ENCODE measurements at regions not wholly inside any gene's neighbourhood (a gene's known extent, or its start where the extent isn't known, plus 50 kb on each side); places are given as distances from the start of the nearest gene placed in this dataset.

DNA sequence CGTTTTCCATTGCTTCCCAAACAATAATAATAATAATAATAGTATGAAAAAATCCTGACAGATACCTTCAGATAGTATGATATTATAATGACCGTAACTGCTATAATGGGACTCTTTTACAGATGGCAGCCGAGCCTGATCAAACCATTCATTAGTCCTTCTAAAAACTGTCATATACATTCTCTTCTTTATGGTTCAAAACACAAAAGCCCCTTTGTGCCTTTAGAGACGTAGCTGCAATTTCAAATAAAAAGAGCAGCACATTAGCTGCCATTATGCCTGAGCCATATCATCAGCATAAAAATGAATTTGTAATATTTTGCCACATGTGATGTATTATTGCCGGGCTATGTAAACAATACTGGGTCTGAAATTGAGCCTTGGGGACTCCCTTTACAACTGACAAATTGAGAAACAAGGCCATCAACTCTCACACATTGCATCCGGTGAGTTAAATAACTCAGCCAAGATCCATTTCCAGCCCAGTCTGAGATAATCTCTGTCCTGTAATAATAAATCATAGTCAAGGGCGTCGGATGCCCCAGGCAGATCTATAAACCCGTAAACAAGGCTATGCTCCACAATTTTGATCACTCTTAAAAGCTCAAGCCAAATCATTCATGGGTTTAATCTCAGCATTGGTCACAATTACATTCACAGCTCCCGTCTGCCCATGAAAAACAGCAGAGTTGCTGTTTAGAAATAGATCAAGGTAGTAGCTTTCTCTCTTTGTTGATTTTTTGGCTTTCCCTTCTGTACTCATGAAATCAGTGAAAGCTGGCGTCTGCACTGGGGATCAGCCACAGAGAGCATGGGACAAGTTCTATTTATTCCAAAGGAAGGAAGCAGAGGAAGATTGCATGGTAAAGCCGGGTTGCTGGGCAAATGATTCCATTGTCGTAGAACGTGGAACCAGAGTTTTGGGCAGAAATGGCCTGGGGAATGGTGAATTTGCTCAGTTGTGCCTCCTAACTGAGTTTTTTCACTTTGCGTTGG is 150.1 kb upstream of the BMPER start:
- CTCF ChIA-PET: interaction anchor here (0.5 to 1.8 kb wide), 3 partner anchors 9 to 77 kb away, joined by 3 to 4 read pairs (median 3); no protein-coding TSS in a partner anchor
- peaks cover 76% of the 10 kb centered on the region for H3K27me3 Mint-ChIP-seq (ENCODE audit: unreplicated experiment)
- no peak overlapping the region for H3K4me3 Mint-ChIP-seq (ENCODE audit: low read depth, unreplicated experiment)
- no peak for DNase-seq
- no peak overlapping the region for H3K27ac Mint-ChIP-seq (ENCODE audit: unreplicated experiment)
- no peak for TF ChIP-seq CTCF (IDR thresholded peaks at IDR 0.05; ENCODE audit: unreplicated experiment)
- no peaks in the 10 kb centered on the region for H3K36me3 Mint-ChIP-seq (ENCODE audit: insufficient read depth, unreplicated experiment)
- intact Hi-C loops (cut with micrococcal nuclease; ENCODE audit: unreplicated experiment): loop anchor here (5.0 to 10.0 kb wide), 3 partner anchors 142 to 570 kb away; no protein-coding TSS in a partner anchor
- no TSS peak for BruUV-seq (replicated peaks)
- H3K4me1 Mint-ChIP-seq (ENCODE audit: low read depth, unreplicated experiment): no peaks in the 10 kb centered on the region
- no peaks in the 10 kb centered on the region for H3K9me3 Mint-ChIP-seq (ENCODE audit: low read depth, unreplicated experiment)

DNA sequence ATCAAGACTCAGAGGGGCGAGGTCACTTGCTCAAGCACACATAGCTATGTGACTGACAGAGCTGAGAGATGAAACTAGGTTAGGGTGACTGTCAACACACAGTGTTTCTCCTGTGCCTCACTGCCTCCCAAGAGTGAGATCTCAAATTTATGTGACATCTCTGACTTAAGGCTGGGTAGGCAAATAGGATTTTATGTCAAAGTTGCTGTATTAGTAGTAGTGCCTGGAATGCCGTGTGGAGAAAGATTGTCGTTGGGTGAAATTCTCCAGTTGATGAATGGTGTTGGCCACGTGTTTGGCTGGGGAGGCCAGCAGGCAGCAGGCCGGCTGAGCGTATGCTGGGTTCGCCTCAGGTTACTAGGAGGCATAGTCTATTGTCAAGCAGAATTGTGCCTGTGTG is 148.3 kb upstream of the BMPER start:
- H3K4me1 Mint-ChIP-seq (ENCODE audit: low read depth, unreplicated experiment): no peaks in the 10 kb centered on the region
- H3K9me3 Mint-ChIP-seq (ENCODE audit: low read depth, unreplicated experiment): no peaks in the 10 kb centered on the region
- no peak overlapping the region for H3K27ac Mint-ChIP-seq (ENCODE audit: unreplicated experiment)
- no peak overlapping the region for H3K4me3 Mint-ChIP-seq (ENCODE audit: low read depth, unreplicated experiment)
- H3K36me3 Mint-ChIP-seq (ENCODE audit: insufficient read depth, unreplicated experiment): no peaks in the 10 kb centered on the region
- intact Hi-C loops (cut with micrococcal nuclease; ENCODE audit: unreplicated experiment): loop anchor here (1.0 to 10.0 kb wide), 4 partner anchors 140 to 572 kb away; no protein-coding TSS in a partner anchor
- BruUV-seq (replicated peaks): no TSS peak
- CTCF ChIA-PET: no interaction called here
- TF ChIP-seq CTCF (IDR thresholded peaks at IDR 0.05; ENCODE audit: unreplicated experiment): no peak
- no peak for DNase-seq
- peaks cover 80% of the 10 kb centered on the region for H3K27me3 Mint-ChIP-seq (ENCODE audit: unreplicated experiment)

- Mint-ChIP-seq H3K36me3 (ENCODE audit: insufficient read depth, unreplicated experiment) (no peaks in the 10 kb centered on the region), H3K9me3 (ENCODE audit: low read depth, unreplicated experiment) (no peaks in the 10 kb centered on the region), H3K27me3 (ENCODE audit: unreplicated experiment) (peaks cover 84% of the 10 kb centered on the region), H3K4me1 (ENCODE audit: low read depth, unreplicated experiment) (no peaks in the 10 kb centered on the region), H3K27ac (ENCODE audit: unreplicated experiment) (no peak overlapping the region), H3K4me3 (ENCODE audit: low read depth, unreplicated experiment) (no peak overlapping the region)
- BruUV-seq (replicated peaks): no TSS peak
- CTCF ChIA-PET: interaction anchor here (0.6 to 2.2 kb wide), 5 partner anchors 10 to 305 kb away, joined by 3 to 7 read pairs (median 3); no protein-coding TSS in a partner anchor
- peak; percentile 53 for DNase-seq
- intact Hi-C loops (cut with micrococcal nuclease; ENCODE audit: unreplicated experiment): loop anchor here (1.0 to 10.0 kb wide), 4 partner anchors 140 to 573 kb away; no protein-coding TSS in a partner anchor
- TF ChIP-seq CTCF (IDR thresholded peaks at IDR 0.05; ENCODE audit: unreplicated experiment): peak; percentile 83
These were observed 147.7 kb upstream of the BMPER start for GRCh38 chr7:33757563-33758165.

GRCh38 chr7:33760146-33760545 is 145.2 kb upstream of the BMPER start:
- Mint-ChIP-seq H3K9me3 (ENCODE audit: low read depth, unreplicated experiment) (no peaks in the 10 kb centered on the region), H3K36me3 (ENCODE audit: insufficient read depth, unreplicated experiment) (no peaks in the 10 kb centered on the region), H3K4me3 (ENCODE audit: low read depth, unreplicated experiment) (no peak overlapping the region), H3K4me1 (ENCODE audit: low read depth, unreplicated experiment) (peaks cover 8% of the 10 kb centered on the region), H3K27ac (ENCODE audit: unreplicated experiment) (no peak overlapping the region), H3K27me3 (ENCODE audit: unreplicated experiment) (peaks cover 63% of the 10 kb centered on the region)
- CTCF ChIA-PET: interaction anchor here (1.2 kb wide), 1 partner anchor 173 kb away, joined by 3 read pairs; no protein-coding TSS in a partner anchor
- BruUV-seq (replicated peaks): no TSS peak
- no peak for TF ChIP-seq CTCF (IDR thresholded peaks at IDR 0.05; ENCODE audit: unreplicated experiment)
- intact Hi-C loops (cut with micrococcal nuclease; ENCODE audit: unreplicated experiment): no loop called here
- DNase-seq: no peak

Data from Calu3 (cell line).